ENCODE measurements at regions not wholly inside any gene's neighbourhood (a gene's known extent, or its start where the extent isn't known, plus 50 kb on each side); places are given as distances from the start of the nearest gene placed in this dataset.

DNA sequence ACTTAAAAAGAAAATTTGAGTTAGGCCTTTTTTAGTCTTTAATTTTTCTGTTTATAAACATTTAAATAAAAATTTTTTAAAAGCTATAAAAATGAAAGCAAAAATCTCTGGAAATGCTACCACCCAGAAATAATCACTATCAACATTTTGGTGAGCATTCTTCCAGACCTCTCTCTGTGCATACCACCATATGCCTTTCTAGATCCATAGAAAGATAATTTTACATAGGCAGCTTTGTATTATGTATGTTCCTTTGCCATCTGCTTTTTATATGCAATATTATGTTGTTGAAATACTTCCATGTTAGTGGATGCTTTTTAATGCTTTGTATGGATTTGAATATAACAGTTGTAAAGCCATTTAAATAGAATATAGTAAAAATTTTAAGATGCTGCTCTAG, 496.7 kb upstream of the HTR1E start:
- H3K9me3 ChIP-seq (ENCODE audit: low read length) = peaks cover 12% of the 10 kb centered on the region; the same call in 1 of the 2 replicates
- ChIA-PET POLR2A (no interaction called here), CTCF (ENCODE audit: low intra/inter-chr PET ratio, low total read pairs) (no interaction called here)
- TF ChIP-seq ZKSCAN8 (CRISPR knock-in tag; IDR thresholded peaks at IDR 0.05; ENCODE audit: borderline replicate concordance) (no peak), WIZ (CRISPR knock-in tag; IDR thresholded peaks at IDR 0.05) (no peak), BCL6 (CRISPR knock-in tag; IDR thresholded peaks at IDR 0.05) (no peak), HMGA1 (CRISPR knock-in tag; conservative IDR thresholded peaks at IDR 0.05) (no peak), ESRRA (CRISPR knock-in tag; IDR thresholded peaks at IDR 0.05; ENCODE audit: low read depth) (no peak), GATA4 (IDR thresholded peaks at IDR 0.05; ENCODE audit: borderline replicate concordance, low read depth) (no peak), ZC3H4 (CRISPR knock-in tag; IDR thresholded peaks at IDR 0.05; ENCODE audit: borderline replicate concordance) (no peak), ZNF101 (CRISPR knock-in tag; IDR thresholded peaks at IDR 0.05; ENCODE audit: borderline replicate concordance, low read depth) (no peak), ZSCAN21 (CRISPR knock-in tag; IDR thresholded peaks at IDR 0.05; ENCODE audit: borderline replicate concordance) (no peak), POGZ (CRISPR knock-in tag; IDR thresholded peaks at IDR 0.05) (no peak), PHF20 (CRISPR knock-in tag; IDR thresholded peaks at IDR 0.05) (no peak), NFIC (IDR thresholded peaks at IDR 0.05; ENCODE audit: low read length) (no peak), ZNF670 (CRISPR knock-in tag; IDR thresholded peaks at IDR 0.05; ENCODE audit: borderline replicate concordance) (no peak), SAFB2 (CRISPR knock-in tag; IDR thresholded peaks at IDR 0.05; ENCODE audit: borderline replicate concordance, low read depth) (no peak), ZNF44 (CRISPR knock-in tag; IDR thresholded peaks at IDR 0.05) (no peak)
- TF ChIP-seq, protein P1, sequence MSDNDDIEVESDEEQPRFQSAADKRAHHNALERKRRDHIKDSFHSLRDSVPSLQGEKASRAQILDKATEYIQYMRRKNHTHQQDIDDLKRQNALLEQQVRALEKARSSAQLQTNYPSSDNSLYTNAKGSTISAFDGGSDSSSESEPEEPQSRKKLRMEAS (IDR thresholded peaks at IDR 0.05) = no peak
- TF ChIP-seq, protein P2, sequence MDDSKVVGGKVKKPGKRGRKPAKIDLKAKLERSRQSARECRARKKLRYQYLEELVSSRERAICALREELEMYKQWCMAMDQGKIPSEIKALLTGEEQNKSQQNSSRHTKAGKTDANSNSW (CRISPR knock-in tag; IDR thresholded peaks at IDR 0.05; ENCODE audit: borderline replicate concordance) = no peak
- TF ChIP-seq, protein P3, sequence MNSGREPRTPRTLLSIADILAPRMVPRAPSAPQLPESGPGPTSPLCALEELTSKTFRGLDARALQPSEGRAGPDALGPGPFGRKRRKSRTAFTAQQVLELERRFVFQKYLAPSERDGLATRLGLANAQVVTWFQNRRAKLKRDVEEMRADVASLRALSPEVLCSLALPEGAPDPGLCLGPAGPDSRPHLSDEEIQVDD (CRISPR knock-in tag; IDR thresholded peaks at IDR 0.05; ENCODE audit: borderline replicate concordance) = no peak
- TF ChIP-seq, protein P4, sequence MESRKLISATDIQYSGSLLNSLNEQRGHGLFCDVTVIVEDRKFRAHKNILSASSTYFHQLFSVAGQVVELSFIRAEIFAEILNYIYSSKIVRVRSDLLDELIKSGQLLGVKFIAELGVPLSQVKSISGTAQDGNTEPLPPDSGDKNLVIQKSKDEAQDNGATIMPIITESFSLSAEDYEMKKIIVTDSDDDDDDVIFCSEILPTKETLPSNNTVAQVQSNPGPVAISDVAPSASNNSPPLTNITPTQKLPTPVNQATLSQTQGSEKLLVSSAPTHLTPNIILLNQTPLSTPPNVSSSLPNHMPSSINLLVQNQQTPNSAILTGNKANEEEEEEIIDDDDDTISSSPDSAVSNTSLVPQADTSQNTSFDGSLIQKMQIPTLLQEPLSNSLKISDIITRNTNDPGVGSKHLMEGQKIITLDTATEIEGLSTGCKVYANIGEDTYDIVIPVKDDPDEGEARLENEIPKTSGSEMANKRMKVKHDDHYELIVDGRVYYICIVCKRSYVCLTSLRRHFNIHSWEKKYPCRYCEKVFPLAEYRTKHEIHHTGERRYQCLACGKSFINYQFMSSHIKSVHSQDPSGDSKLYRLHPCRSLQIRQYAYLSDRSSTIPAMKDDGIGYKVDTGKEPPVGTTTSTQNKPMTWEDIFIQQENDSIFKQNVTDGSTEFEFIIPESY (CRISPR knock-in tag; IDR thresholded peaks at IDR 0.05) = no peak
- no peak overlapping the region for H3K27ac ChIP-seq (ENCODE audit: extremely low read length, insufficient read depth, low read length)
- no peak overlapping the region for H2AFZ ChIP-seq (ENCODE audit: low read length)
- H3K9ac ChIP-seq (ENCODE audit: insufficient read depth, low read depth, low read length) = no peak overlapping the region
- H3K27me3 ChIP-seq (ENCODE audit: control insufficient read depth in 1 of 2, insufficient read depth in 2 of 2, low read length in 2 of 2) = no peaks in the 10 kb centered on the region
- H3K4me3 ChIP-seq (replicated peaks in 1 of 3; ENCODE audit: insufficient read depth in 1 of 3, low read depth in 2 of 3, low read length in 3 of 3) = no peak overlapping the region
- no peaks in the 10 kb centered on the region for H3K36me3 ChIP-seq (replicated peaks in 1 of 2; ENCODE audit: control insufficient read depth in 1 of 2, insufficient read depth in 2 of 2, low read length in 2 of 2)
- BruUV-seq (replicated peaks) = no TSS peak
- no peaks in the 10 kb centered on the region for H4K20me1 ChIP-seq (ENCODE audit: insufficient read depth, low read length)
- H3K4me1 ChIP-seq (ENCODE audit: insufficient read depth, low read length) = no peaks in the 10 kb centered on the region
- no peaks in the 10 kb centered on the region for H3K79me2 ChIP-seq (ENCODE audit: insufficient read depth, low read length)
- no peak for DNase-seq (ENCODE audit: low spot score)
- intact Hi-C loops (cut with micrococcal nuclease; ENCODE audit: unreplicated experiment) (no loop called here), in situ Hi-C loops (cut with HindIII; ENCODE audit: extremely low pct_ligation_motif_present, low pct_unique_long_range_greater_than_20kb) (no loop called here)
- H3K4me2 ChIP-seq (ENCODE audit: low read depth, low read length) = no peak overlapping the region
- no peak for ATAC-seq
- FAIRE-seq = no peak
